Heart right ventricle (tissue), 16 donors: ENCODE measurements at regions not wholly inside any gene's neighbourhood (a gene's known extent, or its start where the extent isn't known, plus 50 kb on each side); places are given as distances from the start of the nearest gene placed in this dataset.

Experiments
- ATAC-seq, 8 donors: fragments of 200-7000 bp; cut with Tn5 transposase; one replicate each; pipeline ENCODE4 v1.9.1; 2020; ENCODE audit warnings: mild to moderate bottlenecking in 8 of 8, moderate library complexity in 8 of 8, moderate number of reproducible peaks in 1 of 8
- DNase-seq, 2 donors: peaks; one replicate each; pipeline ENCODE4 v3.0.0-alpha.2; 2020
- H3K27ac ChIP-seq, 10 donors: fragments of 200-600 bp; sonication (generic) in 2 of 10; one replicate each; pipeline versions ENCODE4 v1.5.0 to v1.8.0; 2020 to 2022; ENCODE audit warnings: mild to moderate bottlenecking in 3 of 10
- H3K27me3 ChIP-seq, 7 donors: fragments of 200-600 bp; one replicate each; pipeline ENCODE4 v1.8.0; 2021 to 2022; ENCODE audit warnings: mild to moderate bottlenecking in 2 of 7
- H3K36me3 ChIP-seq, 9 donors: fragments of 200-600 bp; sonication (generic) in 1 of 9; one replicate each; pipeline versions ENCODE4 v1.5.0 to v1.8.0; 2020 to 2022; ENCODE audit warnings: mild to moderate bottlenecking in 2 of 9
- H3K4me1 ChIP-seq, 9 donors: fragments of 200-600 bp; sonication (generic) in 1 of 9; one replicate each; pipeline versions ENCODE4 v1.5.0 to v1.8.0; 2020 to 2022; ENCODE audit warnings: mild to moderate bottlenecking in 4 of 9
- H3K4me3 ChIP-seq, 10 donors: fragments of 200-600 bp; sonication (generic) in 2 of 10; one replicate each; pipeline versions ENCODE4 v1.5.0 to v1.8.0; 2020 to 2022; ENCODE audit warnings: mild to moderate bottlenecking in 7 of 10, moderate library complexity in 2 of 10
- H3K9me3 ChIP-seq, 11 donors: fragments of 200-600 bp in 10 of 11; sonication (generic) in 2 of 11; one replicate each; pipeline versions ENCODE4 v1.5.0 to v1.8.0; 2013 to 2022; ENCODE audit warnings: mild to moderate bottlenecking in 2 of 11, control low read depth in 1 of 11, moderate library complexity in 1 of 11
- WGBS, 2 donors: extraction: QIAGEN DNeasy Blood & Tissue Kit; methylation state at CpG; one replicate each; pipeline ENCODE4 v1.1.7; 2013; ENCODE audit warnings: inconsistent platforms in 1 of 2; 5-methylcytosine and 5-hydroxymethylcytosine counted together
- intact Hi-C, 10 donors: fragments of 100-400 bp; cut with DNase I; formaldehyde crosslinking; loops; one replicate each; pipeline versions ENCODE4 v1.11.1 to v1.14.2; 2022
- TF ChIP-seq, protein P1 (sequence below), 9 donors: fragments of 200-600 bp; sonication (generic) in 2 of 9; IDR thresholded peaks; one replicate each; pipeline versions ENCODE4 v1.5.0 to v1.8.0; 2021 to 2022; ENCODE audit warnings: antibody characterized with exemption in 9 of 9, mild to moderate bottlenecking in 5 of 9, moderate library complexity in 1 of 9
- donor health status: Arrhythmogenic right ventricular cardiomyopathy.
- donor health status: ischemic (EF 13 %, LVEDD 7.1; RV severe dilation, severe dysfunction).
- donor health status: healthy with polysubstance abuse.
- donor health status: DM: no; HTN: yes; CAD: no.
- donor health status: DM: no; HTN: no; CAD: no.
- donor health status: ischemic (EF 25% LVEDD 6.9; RV normal size, moderate dysfunction).
- donor health status: ischemic (EF 25% LVEDD 5.7; RV mildly dilated, moderate dysfunction).
- donor health status: healthy.
- donor health status: DM: yes; HTN: yes; CAD: no.
- donor health status: Ischemic cardiomyopathy.
- donor health status: ischemic (EF 35%, LVEDD 5.7; RV mildly dilated, moderate dysfunction).
- donor health status: nonischemic (EF 11% LVEDD 7.7; RV severe dilation, severe dysfunction).
- donor health status: DM: yes; HTN: yes; CAD: no.
- donor health status: PGD.
- donor health status: ischemic (EF 29% LVEDD 5.4; RV normal size, mild dysfunction).
- donor health status: nonischemic (EF 23%, LVEDD 6.1; RV moderate dilation, normal function).

DNA sequence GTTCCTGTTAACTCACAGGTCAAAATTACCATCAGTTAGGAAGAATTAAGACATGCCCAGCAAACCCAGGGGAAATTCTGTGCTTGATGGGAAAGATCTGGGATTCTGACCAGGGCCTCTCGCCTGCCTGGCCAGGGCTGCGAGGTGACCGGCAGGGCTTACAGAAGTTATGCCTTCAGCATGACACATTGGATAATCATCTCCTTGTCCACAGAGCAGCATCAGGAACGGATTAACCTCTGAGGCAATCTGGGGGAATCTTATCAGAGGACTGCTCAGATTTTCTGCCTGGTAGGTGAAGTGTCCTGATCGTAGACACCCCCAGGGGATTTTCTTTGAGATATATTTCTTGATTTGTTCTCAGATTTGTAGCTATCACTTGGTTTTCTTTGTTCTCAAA is 172.5 kb downstream of the HS3ST3A1 start:
- 61 to 68% methylated on average over 5 of the region's 5 CpGs for WGBS, 2 donors
- H3K4me1 ChIP-seq: peaks cover 0 to 2% (median 0%) of the 10 kb centered on the region in 9 donors
- no peak overlapping the region for H3K27ac ChIP-seq
- ATAC-seq (no peak), DNase-seq (no peak)
- no peak overlapping the region for H3K4me3 ChIP-seq
- H3K36me3 ChIP-seq: no peaks in the 10 kb centered on the region
- peaks cover 0 to 4% (median 0%) of the 10 kb centered on the region in 11 donors for H3K9me3 ChIP-seq
- intact Hi-C loops: no loop called here
- H3K27me3 ChIP-seq: no peaks in the 10 kb centered on the region
- TF ChIP-seq, protein P1, sequence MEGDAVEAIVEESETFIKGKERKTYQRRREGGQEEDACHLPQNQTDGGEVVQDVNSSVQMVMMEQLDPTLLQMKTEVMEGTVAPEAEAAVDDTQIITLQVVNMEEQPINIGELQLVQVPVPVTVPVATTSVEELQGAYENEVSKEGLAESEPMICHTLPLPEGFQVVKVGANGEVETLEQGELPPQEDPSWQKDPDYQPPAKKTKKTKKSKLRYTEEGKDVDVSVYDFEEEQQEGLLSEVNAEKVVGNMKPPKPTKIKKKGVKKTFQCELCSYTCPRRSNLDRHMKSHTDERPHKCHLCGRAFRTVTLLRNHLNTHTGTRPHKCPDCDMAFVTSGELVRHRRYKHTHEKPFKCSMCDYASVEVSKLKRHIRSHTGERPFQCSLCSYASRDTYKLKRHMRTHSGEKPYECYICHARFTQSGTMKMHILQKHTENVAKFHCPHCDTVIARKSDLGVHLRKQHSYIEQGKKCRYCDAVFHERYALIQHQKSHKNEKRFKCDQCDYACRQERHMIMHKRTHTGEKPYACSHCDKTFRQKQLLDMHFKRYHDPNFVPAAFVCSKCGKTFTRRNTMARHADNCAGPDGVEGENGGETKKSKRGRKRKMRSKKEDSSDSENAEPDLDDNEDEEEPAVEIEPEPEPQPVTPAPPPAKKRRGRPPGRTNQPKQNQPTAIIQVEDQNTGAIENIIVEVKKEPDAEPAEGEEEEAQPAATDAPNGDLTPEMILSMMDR (IDR thresholded peaks at IDR 0.05): no peak

DNA sequence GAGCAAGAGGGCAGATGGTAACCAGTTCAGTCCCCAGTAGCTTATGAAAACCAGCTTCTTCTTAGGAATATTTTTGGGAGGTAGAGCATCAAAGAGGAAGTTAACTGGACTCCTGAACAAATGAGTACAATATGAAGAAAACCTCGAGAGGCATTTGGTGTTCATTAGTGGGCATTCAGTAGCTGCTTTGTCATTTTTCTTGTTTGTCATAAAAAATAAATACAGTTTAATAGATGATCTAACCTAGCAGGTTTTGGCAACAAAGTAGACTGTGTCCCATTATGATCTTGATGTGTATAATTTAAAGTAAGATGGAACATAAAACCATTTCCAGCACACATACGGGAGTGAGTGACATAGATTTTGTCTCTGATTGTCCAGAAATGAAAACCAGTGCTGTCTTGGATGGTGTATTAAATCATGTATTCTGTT is 173.1 kb downstream of the HS3ST3A1 start:
- ATAC-seq (no peak), DNase-seq (no peak)
- peaks cover 0 to 2% (median 0%) of the 10 kb centered on the region in 9 donors for H3K4me1 ChIP-seq
- no peaks in the 10 kb centered on the region for H3K27me3 ChIP-seq
- TF ChIP-seq, protein P1 (IDR thresholded peaks at IDR 0.05): no peak
- peaks cover 0 to 4% (median 0%) of the 10 kb centered on the region in 11 donors for H3K9me3 ChIP-seq
- intact Hi-C loops: no loop called here
- H3K27ac ChIP-seq: no peak overlapping the region
- WGBS, 2 donors: 83 to 91% methylated on average over 2 of the region's 2 CpGs
- no peaks in the 10 kb centered on the region for H3K36me3 ChIP-seq
- no peak overlapping the region for H3K4me3 ChIP-seq

DNA sequence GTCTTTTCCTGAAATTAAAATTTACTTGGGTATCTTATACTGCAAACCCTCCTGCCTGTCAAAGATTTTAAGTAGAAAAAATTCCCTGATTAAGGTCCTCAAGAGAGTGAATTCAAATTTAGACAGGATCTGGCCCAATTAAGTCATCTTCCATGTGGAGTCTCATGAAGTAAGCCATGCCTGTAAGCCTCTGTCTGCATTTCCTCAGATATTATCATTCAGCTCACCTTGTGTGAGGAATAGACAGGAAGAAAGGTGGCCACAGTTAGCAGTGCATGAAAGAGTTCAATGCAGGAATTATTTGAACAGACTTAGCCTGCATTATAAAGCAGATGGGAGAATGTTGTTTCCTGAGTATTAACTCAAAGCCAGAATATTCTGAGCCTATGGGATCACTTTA is 174.7 kb downstream of the HS3ST3A1 start:
- intact Hi-C loops: no loop called here

DNA sequence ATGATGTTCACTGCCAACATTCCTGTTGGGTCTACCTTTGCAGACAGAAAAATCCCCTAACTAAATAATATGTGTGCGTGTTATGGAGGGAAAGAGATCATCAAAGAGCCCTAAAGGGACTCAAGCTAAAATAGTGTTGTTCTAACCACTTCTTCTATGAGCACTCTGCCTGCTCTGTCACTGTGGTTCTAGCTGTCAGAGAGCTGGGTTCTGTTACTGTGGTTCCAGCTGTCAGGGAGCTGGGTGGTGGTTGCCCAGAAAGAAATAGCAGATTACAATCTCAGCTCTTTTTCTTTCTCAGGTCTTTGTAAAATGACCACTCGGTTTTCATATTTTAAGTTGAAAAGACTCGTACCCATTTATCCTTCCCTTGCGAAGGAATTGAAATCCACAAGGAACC is 176.3 kb downstream of the HS3ST3A1 start:
- Histone ChIP-seq H3K27ac (no peak overlapping the region), H3K4me3 (no peak overlapping the region), H3K36me3 (no peaks in the 10 kb centered on the region), H3K4me1 (peaks cover 0 to 2% (median 0%) of the 10 kb centered on the region in 9 donors), H3K9me3 (no peaks in the 10 kb centered on the region), H3K27me3 (no peaks in the 10 kb centered on the region)
- TF ChIP-seq, protein P1 (IDR thresholded peaks at IDR 0.05): no peak
- DNase-seq (no peak), ATAC-seq (no peak)
- WGBS, 2 donors: 91 to 93% methylated on average over 4 of the region's 4 CpGs
- intact Hi-C loops: no loop called here

More for the DNA sequence above, 174.7 kb downstream of the HS3ST3A1 start:
- H3K27ac ChIP-seq: no peak overlapping the region
- DNase-seq (no peak), ATAC-seq (no peak)
- H3K27me3 ChIP-seq: no peaks in the 10 kb centered on the region
- peaks cover 0 to 2% (median 0%) of the 10 kb centered on the region in 9 donors for H3K4me1 ChIP-seq
- no peak overlapping the region for H3K4me3 ChIP-seq
- H3K36me3 ChIP-seq: no peaks in the 10 kb centered on the region
- H3K9me3 ChIP-seq: no peaks in the 10 kb centered on the region
- TF ChIP-seq, protein P1 (IDR thresholded peaks at IDR 0.05): no peak
